Karpas-422 (cell line): ENCODE measurements at regions not wholly inside any gene's neighbourhood (a gene's known extent, or its start where the extent isn't known, plus 50 kb on each side); places are given as distances from the start of the nearest gene placed in this dataset.

ENCODE experiments used
- DNase-seq: peaks from one replicate; pipeline ENCODE4 v3.0.0-alpha.2; 2015
- H2AFZ ChIP-seq: fragments of 200-600 bp; sonication (generic); 2 replicates; pipeline ENCODE4 v1.6.1; 2014; ENCODE audit warnings: antibody characterized with exemption, low read length, mixed read lengths
- H3K27ac ChIP-seq: fragments of 200-600 bp; sonication (generic); 2 replicates; pipeline ENCODE4 v1.5.1; 2014; ENCODE audit warnings: mild to moderate bottlenecking, low read length, moderate library complexity
- H3K27me3 ChIP-seq: fragments of 200-600 bp; sonication (generic); 2 replicates; pipeline ENCODE4 v1.6.1; 2014; ENCODE audit warnings: low read length, mixed read lengths
- H3K36me3 ChIP-seq: fragments of 200-600 bp; sonication (generic); 2 replicates; pipeline ENCODE4 v1.6.1; 2014; ENCODE audit warnings: low read length, mixed read lengths; ENCODE audit not compliant: insufficient read depth
- H3K4me1 ChIP-seq: fragments of 200-600 bp; sonication (generic); 2 replicates; pipeline ENCODE4 v1.6.1; 2014; ENCODE audit warnings: mild to moderate bottlenecking, low read length, mixed read lengths
- H3K4me2 ChIP-seq: fragments of 200-600 bp; sonication (generic); 2 replicates; pipeline ENCODE4 v1.6.1; 2014; ENCODE audit warnings: low read length, low read depth, mild to moderate bottlenecking; ENCODE audit not compliant: poor library complexity, severe bottlenecking
- H3K4me3 ChIP-seq: fragments of 200-600 bp; sonication (generic); 2 replicates; pipeline ENCODE4 v1.5.1; 2014; ENCODE audit warnings: mild to moderate bottlenecking, antibody characterized with exemption, low read length, mixed read lengths
- H3K79me2 ChIP-seq: fragments of 200-600 bp; sonication (generic); 2 replicates; pipeline ENCODE4 v1.6.1; 2014; ENCODE audit warnings: mild to moderate bottlenecking, low read length, mixed read lengths
- H3K9ac ChIP-seq: fragments of 200-600 bp; sonication (generic); 2 replicates; pipeline ENCODE4 v1.6.0; 2014; ENCODE audit warnings: low read length
- H3K9me2 ChIP-seq: fragments of 200-600 bp; sonication (generic), shearing (Covaris generic); replicated peaks from 2 replicates; pipeline ENCODE4 v1.6.0; 2014; ENCODE audit warnings: mild to moderate bottlenecking, low read length, moderate library complexity; ENCODE audit not compliant: insufficient read depth
- H3K9me3 ChIP-seq: fragments of 300-700, 200-600 bp; sonication (generic); 2 replicates; pipeline ENCODE4 v1.6.1; 2014; ENCODE audit warnings: low read length, mixed read lengths
- H4K20me1 ChIP-seq: fragments of 200-600 bp; sonication (generic); 2 replicates; pipeline ENCODE4 v1.6.1; 2014; ENCODE audit warnings: mild to moderate bottlenecking, antibody characterized with exemption, low read length, low read depth; ENCODE audit not compliant: insufficient read depth

- H3K27ac ChIP-seq: peak overlapping the region; percentile 92
- peak overlapping the region; percentile 53 for H3K4me2 ChIP-seq
- peak overlapping the region; percentile 7; the same call in 1 of the 2 replicates for H3K4me3 ChIP-seq
These were observed 349.9 kb upstream of the ANO3 start for GRCh38 chr11:25981998-25982397.

GRCh38 chr11:25983280-25983679 lies 348.6 kb upstream of the ANO3 start:
- Histone ChIP-seq H3K4me2 (peak overlapping the region; percentile 53), H3K27ac (peak overlapping the region; percentile 92)

More at GRCh38 chr11:25981998-25982397, 349.9 kb upstream of the ANO3 start:
- no peaks in the 10 kb centered on the region for H3K9me3 ChIP-seq
- no peaks in the 10 kb centered on the region for H3K9me2 ChIP-seq
- H3K9ac ChIP-seq: peak overlapping the region; percentile 43
- no peaks in the 10 kb centered on the region for H3K27me3 ChIP-seq
- no peak overlapping the region for H2AFZ ChIP-seq
- no peaks in the 10 kb centered on the region for H3K36me3 ChIP-seq
- DNase-seq: peak; percentile 89
- no peaks in the 10 kb centered on the region for H4K20me1 ChIP-seq
- H3K4me1 ChIP-seq: peaks cover 53% of the 10 kb centered on the region
- no peaks in the 10 kb centered on the region for H3K79me2 ChIP-seq

GRCh38 chr11:25988178-25988577 lies 343.8 kb upstream of the ANO3 start:
- no peaks in the 10 kb centered on the region for H3K36me3 ChIP-seq
- no peaks in the 10 kb centered on the region for H3K27me3 ChIP-seq
- H4K20me1 ChIP-seq: no peaks in the 10 kb centered on the region
- H3K27ac ChIP-seq: 0 out of 2 replicates have a peak overlapping the region, but pooled peaks have one; percentile 8
- no peak overlapping the region for H3K4me3 ChIP-seq
- H3K9ac ChIP-seq: no peak overlapping the region
- no peaks in the 10 kb centered on the region for H3K9me3 ChIP-seq
- H2AFZ ChIP-seq: no peak overlapping the region
- no peaks in the 10 kb centered on the region for H3K9me2 ChIP-seq
- no peak for DNase-seq
- no peaks in the 10 kb centered on the region for H3K79me2 ChIP-seq
- peaks cover 67% of the 10 kb centered on the region for H3K4me1 ChIP-seq
- no peak overlapping the region for H3K4me2 ChIP-seq

More at GRCh38 chr11:25983280-25983679, 348.6 kb upstream of the ANO3 start:
- no peak overlapping the region for H3K4me3 ChIP-seq
- H3K9me2 ChIP-seq: no peaks in the 10 kb centered on the region
- H2AFZ ChIP-seq: no peak overlapping the region
- no peak overlapping the region for H3K9ac ChIP-seq
- peaks cover 53% of the 10 kb centered on the region for H3K4me1 ChIP-seq
- peak; percentile 59 for DNase-seq
- H4K20me1 ChIP-seq: no peaks in the 10 kb centered on the region
- H3K27me3 ChIP-seq: no peaks in the 10 kb centered on the region
- no peaks in the 10 kb centered on the region for H3K79me2 ChIP-seq
- no peaks in the 10 kb centered on the region for H3K9me3 ChIP-seq
- no peaks in the 10 kb centered on the region for H3K36me3 ChIP-seq

- Histone ChIP-seq H3K4me3 (no peak overlapping the region), H3K9me2 (no peaks in the 10 kb centered on the region), H3K27me3 (no peaks in the 10 kb centered on the region), H3K36me3 (no peaks in the 10 kb centered on the region), H3K79me2 (no peaks in the 10 kb centered on the region), H3K4me2 (no peak overlapping the region), H2AFZ (no peak overlapping the region), H4K20me1 (no peaks in the 10 kb centered on the region), H3K27ac (peak overlapping the region; percentile 69), H3K9ac (no peak overlapping the region), H3K4me1 (peaks cover 53% of the 10 kb centered on the region), H3K9me3 (no peaks in the 10 kb centered on the region)
- no peak for DNase-seq
These were observed 341.5 kb upstream of the ANO3 start for GRCh38 chr11:25990406-25990805.

GRCh38 chr11:25991476-25991875 lies 340.5 kb upstream of the ANO3 start:
- H3K79me2 ChIP-seq: no peaks in the 10 kb centered on the region
- H3K27me3 ChIP-seq: no peaks in the 10 kb centered on the region
- no peak overlapping the region for H3K4me3 ChIP-seq
- peak; percentile 65 for DNase-seq
- H2AFZ ChIP-seq: 0 out of 2 replicates have a peak overlapping the region, but pooled peaks have one; percentile 27
- H3K36me3 ChIP-seq: no peaks in the 10 kb centered on the region
- peak overlapping the region; percentile 69 for H3K27ac ChIP-seq
- no peak overlapping the region for H3K9ac ChIP-seq
- H3K4me1 ChIP-seq: peaks cover 47% of the 10 kb centered on the region
- no peaks in the 10 kb centered on the region for H4K20me1 ChIP-seq
- H3K9me2 ChIP-seq: no peaks in the 10 kb centered on the region
- H3K4me2 ChIP-seq: no peak overlapping the region
- no peaks in the 10 kb centered on the region for H3K9me3 ChIP-seq

GRCh38 chr11:25992294-25992693 lies 339.6 kb upstream of the ANO3 start:
- Histone ChIP-seq H4K20me1 (no peaks in the 10 kb centered on the region), H3K9me2 (no peaks in the 10 kb centered on the region), H3K9ac (no peak overlapping the region), H2AFZ (no peak overlapping the region), H3K79me2 (no peaks in the 10 kb centered on the region), H3K36me3 (no peaks in the 10 kb centered on the region), H3K27me3 (no peaks in the 10 kb centered on the region), H3K4me2 (no peak overlapping the region), H3K27ac (peak overlapping the region; percentile 69), H3K4me1 (peaks cover 44% of the 10 kb centered on the region), H3K9me3 (no peaks in the 10 kb centered on the region), H3K4me3 (no peak overlapping the region)
- peak; percentile 44 for DNase-seq

GRCh38 chr11:25993016-25993415 lies 338.9 kb upstream of the ANO3 start:
- no peaks in the 10 kb centered on the region for H4K20me1 ChIP-seq
- no peak overlapping the region for H3K9ac ChIP-seq
- no peak for DNase-seq
- no peaks in the 10 kb centered on the region for H3K9me2 ChIP-seq
- H3K36me3 ChIP-seq: no peaks in the 10 kb centered on the region
- no peaks in the 10 kb centered on the region for H3K9me3 ChIP-seq
- H3K27me3 ChIP-seq: no peaks in the 10 kb centered on the region
- peaks cover 51% of the 10 kb centered on the region for H3K4me1 ChIP-seq
- H3K79me2 ChIP-seq: 0 out of 2 replicates have a peak, but pooled peaks cover 3% of the 10 kb centered on the region
- H3K4me3 ChIP-seq: no peak overlapping the region
- no peak overlapping the region for H2AFZ ChIP-seq
- peak overlapping the region; percentile 69 for H3K27ac ChIP-seq
- H3K4me2 ChIP-seq: no peak overlapping the region

- no peak overlapping the region for H2AFZ ChIP-seq
- DNase-seq: no peak
These were observed 320.5 kb upstream of the ANO3 start for GRCh38 chr11:26011474-26011873.

More at GRCh38 chr11:26011474-26011873, 320.5 kb upstream of the ANO3 start:
- H3K9me3 ChIP-seq: peaks cover 4% of the 10 kb centered on the region; the same call in 1 of the 2 replicates
- no peak overlapping the region for H3K27ac ChIP-seq
- H3K9me2 ChIP-seq: no peaks in the 10 kb centered on the region
- no peak overlapping the region for H3K9ac ChIP-seq
- no peaks in the 10 kb centered on the region for H4K20me1 ChIP-seq
- H3K27me3 ChIP-seq: no peaks in the 10 kb centered on the region
- no peak overlapping the region for H3K4me2 ChIP-seq
- no peak overlapping the region for H3K4me3 ChIP-seq
- no peaks in the 10 kb centered on the region for H3K36me3 ChIP-seq
- H3K79me2 ChIP-seq: no peaks in the 10 kb centered on the region
- peaks cover 14% of the 10 kb centered on the region; the same call in 1 of the 2 replicates for H3K4me1 ChIP-seq
